ENCODE measurements at regions not wholly inside any gene's neighbourhood (a gene's known extent, or its start where the extent isn't known, plus 50 kb on each side); places are given as distances from the start of the nearest gene placed in this dataset.

GRCh38 chr4:20181926-20182325 is 69.8 kb upstream of the SLIT2 start:
- Histone ChIP-seq H3K79me2 (ENCODE audit: insufficient read depth, low read length) (no peaks in the 10 kb centered on the region), H2AFZ (ENCODE audit: low read length) (no peak overlapping the region), H3K4me1 (ENCODE audit: insufficient read depth, low read length) (no peaks in the 10 kb centered on the region), H4K20me1 (ENCODE audit: insufficient read depth, low read length) (no peaks in the 10 kb centered on the region), H3K27ac (ENCODE audit: extremely low read length, insufficient read depth, low read length) (no peak overlapping the region), H3K4me2 (ENCODE audit: low read depth, low read length) (no peak overlapping the region), H3K27me3 (ENCODE audit: control insufficient read depth in 1 of 2, insufficient read depth in 2 of 2, low read length in 2 of 2) (no peaks in the 10 kb centered on the region), H3K9ac (ENCODE audit: insufficient read depth, low read depth, low read length) (no peak overlapping the region), H3K36me3 (replicated peaks in 1 of 2; ENCODE audit: control insufficient read depth in 1 of 2, insufficient read depth in 2 of 2, low read length in 2 of 2) (no peaks in the 10 kb centered on the region), H3K4me3 (replicated peaks in 1 of 3; ENCODE audit: insufficient read depth in 1 of 3, low read depth in 2 of 3, low read length in 3 of 3) (no peak overlapping the region), H3K9me3 (ENCODE audit: low read length) (peaks cover 69% of the 10 kb centered on the region)
- DNase-seq (ENCODE audit: low spot score): no peak
- no peak for ATAC-seq
- in situ Hi-C loops (cut with HindIII; ENCODE audit: extremely low pct_ligation_motif_present, low pct_unique_long_range_greater_than_20kb): no loop called here
- ChIA-PET POLR2A (no interaction called here), CTCF (ENCODE audit: low intra/inter-chr PET ratio, low total read pairs) (no interaction called here)
- WGBS (ENCODE audit: low lambda C conversion rate): under 1% methylated on average over 3 of the region's 3 CpGs
- intact Hi-C loops (cut with micrococcal nuclease; ENCODE audit: unreplicated experiment): no loop called here
- BruUV-seq (replicated peaks): no TSS peak
- no peak for FAIRE-seq
- TF ChIP-seq ZNF234 (CRISPR knock-in tag; conservative IDR thresholded peaks at IDR 0.05): no peak
- TF ChIP-seq SATB2 (CRISPR knock-in tag; IDR thresholded peaks at IDR 0.05): no peak
- no peak for TF ChIP-seq GATAD2A (CRISPR knock-in tag; IDR thresholded peaks at IDR 0.05)
- TF ChIP-seq ZNF274 (CRISPR knock-in tag; IDR thresholded peaks at IDR 0.05): no peak
- no peak for TF ChIP-seq JUND (CRISPR knock-in tag; IDR thresholded peaks at IDR 0.05)
- no peak for TF ChIP-seq XRCC5 (optimal IDR thresholded peaks at IDR 0.05; ENCODE audit: low read length)
- no peak for TF ChIP-seq SMARCE1 (IDR thresholded peaks at IDR 0.05; ENCODE audit: borderline replicate concordance)
- TF ChIP-seq TFAP4 (IDR thresholded peaks at IDR 0.05; ENCODE audit: borderline replicate concordance, low read depth): no peak
- TF ChIP-seq NFKBIZ (CRISPR knock-in tag; IDR thresholded peaks at IDR 0.05): no peak
- no peak for TF ChIP-seq TERF1 (CRISPR knock-in tag; IDR thresholded peaks at IDR 0.05)
- TF ChIP-seq MEIS1 (CRISPR knock-in tag; IDR thresholded peaks at IDR 0.05; ENCODE audit: borderline replicate concordance): no peak
- no peak for TF ChIP-seq SUZ12 (IDR thresholded peaks at IDR 0.05; ENCODE audit: low read depth, low read length)
- TF ChIP-seq HOXA9 (CRISPR knock-in tag; IDR thresholded peaks at IDR 0.05; ENCODE audit: borderline replicate concordance): no peak
- no peak for TF ChIP-seq ZNF615 (CRISPR knock-in tag; IDR thresholded peaks at IDR 0.05; ENCODE audit: borderline replicate concordance)
- no peak for TF ChIP-seq PRDM4 (CRISPR knock-in tag; IDR thresholded peaks at IDR 0.05; ENCODE audit: borderline replicate concordance)
- no peak for TF ChIP-seq ZNF260 (CRISPR knock-in tag; IDR thresholded peaks at IDR 0.05; ENCODE audit: borderline replicate concordance, low read depth)
- no peak for TF ChIP-seq NR2F2 (IDR thresholded peaks at IDR 0.05; ENCODE audit: borderline replicate concordance, low read depth)

All from HepG2 (cell line).